Amygdala (tissue), 56 donors: ENCODE measurements at regions not wholly inside any gene's neighbourhood (a gene's known extent, or its start where the extent isn't known, plus 50 kb on each side); places are given as distances from the start of the nearest gene placed in this dataset.
A peak's percentile ranks its signal among the peaks of the same experiment; 100 is the strongest.
"Not testable (repeated sequence)": the region's sequence is repeated elsewhere in the genome, so short reads cannot be mapped to it uniquely, and the experiment has no call there.

Source experiments
- DNase-seq, 56 donors: peaks; one replicate each; lab custom pipeline; 2025; lab: John Stamatoyannopoulos, UW

- DNase-seq, result no peak
These were observed 755.5 kb downstream of the STIM2 start for GRCh38 chr4:27616166-27616565.

GRCh38 chr4:27619435-27619834 lies 758.8 kb downstream of the STIM2 start:
- DNase-seq, result no peak

DNA sequence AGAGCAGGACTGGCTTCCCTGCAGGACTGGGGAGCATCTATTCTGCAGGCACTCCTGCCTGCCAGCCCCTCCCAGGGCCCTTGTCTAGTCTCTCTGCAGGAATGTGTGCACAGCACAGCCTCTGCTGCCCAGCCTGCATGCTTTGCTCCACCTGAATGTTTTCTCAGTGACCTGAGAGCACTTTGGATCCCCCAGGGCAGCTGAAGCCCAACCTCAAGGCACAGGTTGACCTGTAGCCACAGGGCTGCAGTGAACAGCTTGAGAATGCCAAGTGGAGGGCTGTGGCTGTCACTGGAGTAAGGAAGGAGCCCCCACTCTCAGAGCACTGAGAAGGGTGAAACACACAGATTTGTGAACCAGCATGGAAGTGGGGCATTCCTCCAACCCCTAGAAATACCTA lies 760.2 kb downstream of the STIM2 start:
- no peak for DNase-seq

GRCh38 chr4:27624749-27625148 lies 764.1 kb downstream of the STIM2 start:
- no peak for DNase-seq

- DNase-seq, result no peak
These were observed 768.0 kb downstream of the STIM2 start for GRCh38 chr4:27628609-27629008.

DNA sequence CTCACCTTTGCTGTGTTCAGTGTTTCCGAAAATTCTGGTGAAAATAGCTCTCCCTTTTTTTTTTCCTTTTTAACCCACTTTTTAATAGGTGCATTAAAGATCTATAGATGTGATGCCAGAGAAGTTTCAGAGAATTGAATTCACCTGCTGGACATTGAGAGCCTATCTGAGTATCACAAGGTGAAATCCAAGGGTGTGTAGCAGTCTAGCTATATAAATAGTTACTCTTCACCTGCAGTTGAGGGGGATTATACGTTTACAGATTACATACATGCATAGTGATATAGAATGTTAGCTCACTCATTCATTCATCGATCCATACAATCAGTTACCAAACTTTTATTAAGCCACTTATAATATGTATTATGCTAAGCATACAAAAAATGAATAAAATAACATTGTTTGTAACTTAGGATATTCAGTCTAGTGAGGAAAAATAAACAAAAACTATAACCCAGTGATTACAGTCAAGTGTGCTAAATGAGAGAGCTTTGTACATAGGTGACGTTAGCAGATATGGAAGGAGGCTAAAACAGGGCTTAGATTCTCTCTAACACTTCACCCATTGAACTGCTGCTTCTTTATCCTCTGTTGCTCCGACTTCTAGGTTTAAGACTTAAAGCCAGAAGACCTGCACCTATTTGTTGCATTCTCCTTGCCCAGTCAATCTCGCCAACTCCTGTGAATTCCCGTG lies 769.0 kb downstream of the STIM2 start:
- no peak for DNase-seq

GRCh38 chr4:27635936-27636913 lies 775.6 kb downstream of the STIM2 start:
- DNase-seq, result no peak

DNA sequence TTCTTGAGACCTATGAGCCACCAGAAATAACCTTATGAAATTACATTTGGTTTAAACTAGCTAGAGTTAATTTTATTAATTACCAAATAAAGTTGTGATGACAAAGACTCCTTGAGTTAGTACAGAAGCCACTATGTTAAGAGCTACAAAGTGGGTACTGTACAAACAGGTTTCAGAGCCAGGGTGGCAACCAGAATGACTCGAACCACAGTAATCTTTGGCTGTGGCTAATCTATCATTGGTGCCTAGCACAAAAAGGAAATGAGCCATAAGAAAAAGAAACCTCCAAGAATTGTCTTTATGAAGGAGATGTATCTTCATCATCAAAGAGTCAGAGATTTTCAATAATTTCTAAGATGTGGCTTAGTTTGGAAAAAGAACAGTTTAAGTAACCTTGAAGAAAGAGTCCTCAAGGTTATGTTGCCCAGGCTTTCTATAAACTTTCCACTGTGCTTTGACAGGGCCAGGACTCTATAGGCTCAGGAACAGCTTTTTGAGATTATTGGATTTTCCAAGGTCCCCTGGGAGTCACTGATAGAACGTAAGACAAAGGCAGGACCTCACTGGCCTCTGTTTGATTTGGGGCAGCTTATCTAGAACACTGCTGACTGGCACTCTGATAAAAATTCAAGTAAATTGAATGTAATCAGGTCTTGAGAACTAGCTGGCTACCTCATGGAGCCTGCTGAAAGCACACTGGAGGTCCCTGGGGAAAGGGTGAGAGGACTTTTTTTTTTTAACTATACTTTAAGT lies 777.7 kb downstream of the STIM2 start:
- DNase-seq, result no peak

DNA sequence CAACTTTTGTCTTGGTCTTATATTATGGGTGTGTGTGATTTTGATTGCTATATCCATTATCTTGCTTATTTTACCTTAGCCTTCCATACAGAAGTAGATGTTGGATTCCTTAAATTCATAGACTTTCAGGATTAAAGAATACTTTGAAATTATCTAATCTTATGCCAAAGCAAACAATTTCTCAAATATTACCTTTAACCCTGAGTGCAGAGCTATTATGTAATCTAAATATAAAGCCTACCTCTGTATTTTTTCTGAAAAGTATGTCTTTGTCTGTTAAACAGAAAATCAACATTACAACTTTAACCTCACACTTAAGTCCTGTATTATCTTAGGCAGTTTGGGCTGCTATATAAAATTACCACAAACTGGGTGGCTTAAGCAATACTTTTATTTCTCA lies 782.5 kb downstream of the STIM2 start:
- no peak for DNase-seq

DNA sequence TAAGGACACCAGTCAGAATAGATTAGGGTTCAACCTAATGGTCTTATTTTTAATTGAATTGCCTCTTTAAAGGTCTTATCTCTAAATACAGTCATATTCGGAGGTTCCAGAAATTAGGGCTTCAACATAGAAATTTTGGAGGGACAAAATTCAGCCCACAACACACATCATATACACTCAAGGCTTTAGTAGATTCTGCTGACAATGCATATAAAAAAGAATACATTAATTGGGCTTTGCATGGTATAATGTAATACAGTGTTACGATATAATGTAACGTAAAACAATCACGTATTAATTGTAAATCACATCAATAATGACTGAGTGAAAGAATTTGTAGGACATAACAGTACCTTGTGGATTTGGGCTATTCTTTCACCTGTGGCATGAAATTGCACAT lies 787.8 kb downstream of the STIM2 start:
- no peak for DNase-seq

DNA sequence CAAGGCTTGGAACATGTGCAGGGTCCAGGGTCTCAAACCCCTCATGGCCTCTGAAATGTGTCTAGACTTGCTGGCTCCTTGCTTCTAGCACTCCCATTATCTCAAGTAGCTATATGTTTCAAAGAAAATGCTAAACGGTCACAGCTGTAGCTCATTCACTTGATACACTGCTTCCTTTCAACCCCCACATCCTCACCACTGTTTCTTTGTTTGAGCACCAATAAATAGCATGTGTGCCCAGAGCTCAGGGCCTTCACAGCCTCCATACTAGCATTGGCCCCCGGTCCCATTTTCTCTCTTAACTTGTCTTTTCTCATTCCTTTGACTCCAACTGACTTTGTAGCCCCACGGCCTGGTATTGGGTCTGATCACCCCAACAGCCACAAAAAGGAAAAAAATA lies 801.8 kb downstream of the STIM2 start:
- DNase-seq, result no peak

- peak in 4 of 56 donors; percentile 0 to 47 (median 4) for DNase-seq
These were observed 806.3 kb downstream of the STIM2 start for GRCh38 chr4:27666943-27667342.

DNA sequence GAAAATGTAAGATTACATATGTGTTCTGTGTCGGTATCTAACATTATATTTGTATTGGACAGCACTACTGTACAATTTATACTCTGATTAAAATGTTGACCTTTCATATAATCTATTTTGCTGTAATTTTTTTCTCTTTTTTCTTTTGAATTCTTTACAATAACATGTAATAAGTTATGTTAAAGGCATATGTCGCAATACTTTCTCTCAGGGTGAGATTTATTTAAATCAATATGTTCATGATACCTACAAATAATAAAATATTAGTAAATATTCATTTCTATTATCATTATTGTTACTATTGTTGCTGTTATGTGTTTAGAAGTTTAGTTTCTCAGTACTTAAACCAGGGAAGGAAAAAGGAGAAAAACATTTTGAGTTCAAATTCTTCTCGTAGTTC lies 807.4 kb downstream of the STIM2 start:
- no peak for DNase-seq

DNA sequence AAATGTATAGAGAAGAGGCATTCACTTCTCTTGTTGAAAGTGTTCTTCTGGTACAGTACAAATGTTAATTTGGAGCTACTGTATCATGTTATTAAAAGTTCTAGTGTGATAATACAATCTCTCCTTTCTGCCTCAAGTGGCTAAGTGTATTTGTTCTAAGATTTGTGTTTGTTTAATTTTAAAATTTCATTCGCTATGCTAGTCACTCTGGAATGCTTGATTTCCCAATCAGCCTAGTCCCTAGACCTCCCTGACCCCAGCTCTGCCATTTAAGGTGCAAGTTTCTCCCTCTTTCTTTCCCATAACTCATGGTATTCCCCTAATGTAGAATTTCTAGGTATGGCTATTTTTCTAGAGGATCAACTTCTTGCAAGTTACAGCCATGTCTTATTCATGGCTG lies 817.4 kb downstream of the STIM2 start:
- no peak for DNase-seq

DNA sequence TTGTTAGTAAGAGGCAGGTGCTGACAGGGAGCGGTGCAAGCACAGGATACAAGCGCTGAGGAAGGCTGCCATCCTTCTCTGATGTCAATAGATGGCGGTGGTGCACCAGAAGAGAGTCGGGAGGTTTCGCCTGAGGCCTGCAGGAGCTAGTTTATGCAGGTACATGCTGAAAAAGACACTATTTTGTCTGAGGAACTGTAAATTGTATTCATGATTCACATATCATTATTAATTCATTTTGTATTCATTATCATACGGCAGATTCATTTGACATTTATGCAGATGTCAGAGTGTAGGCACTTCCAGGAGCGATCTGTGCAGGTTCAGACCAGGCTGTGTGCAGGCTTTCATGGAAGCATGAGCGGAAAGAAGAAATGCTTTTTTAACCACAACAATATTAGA lies 824.0 kb downstream of the STIM2 start:
- peak in 47 of 56 donors; percentile 7 to 74 (median 33) for DNase-seq

GRCh38 chr4:27685091-27685490 lies 824.5 kb downstream of the STIM2 start:
- DNase-seq, result no peak

- no peak for DNase-seq
These were observed 825.3 kb downstream of the STIM2 start for GRCh38 chr4:27685947-27686346.

GRCh38 chr4:27692158-27692557 lies 831.5 kb downstream of the STIM2 start:
- DNase-seq, result peak in 1 of 56 donors; percentile 1

DNA sequence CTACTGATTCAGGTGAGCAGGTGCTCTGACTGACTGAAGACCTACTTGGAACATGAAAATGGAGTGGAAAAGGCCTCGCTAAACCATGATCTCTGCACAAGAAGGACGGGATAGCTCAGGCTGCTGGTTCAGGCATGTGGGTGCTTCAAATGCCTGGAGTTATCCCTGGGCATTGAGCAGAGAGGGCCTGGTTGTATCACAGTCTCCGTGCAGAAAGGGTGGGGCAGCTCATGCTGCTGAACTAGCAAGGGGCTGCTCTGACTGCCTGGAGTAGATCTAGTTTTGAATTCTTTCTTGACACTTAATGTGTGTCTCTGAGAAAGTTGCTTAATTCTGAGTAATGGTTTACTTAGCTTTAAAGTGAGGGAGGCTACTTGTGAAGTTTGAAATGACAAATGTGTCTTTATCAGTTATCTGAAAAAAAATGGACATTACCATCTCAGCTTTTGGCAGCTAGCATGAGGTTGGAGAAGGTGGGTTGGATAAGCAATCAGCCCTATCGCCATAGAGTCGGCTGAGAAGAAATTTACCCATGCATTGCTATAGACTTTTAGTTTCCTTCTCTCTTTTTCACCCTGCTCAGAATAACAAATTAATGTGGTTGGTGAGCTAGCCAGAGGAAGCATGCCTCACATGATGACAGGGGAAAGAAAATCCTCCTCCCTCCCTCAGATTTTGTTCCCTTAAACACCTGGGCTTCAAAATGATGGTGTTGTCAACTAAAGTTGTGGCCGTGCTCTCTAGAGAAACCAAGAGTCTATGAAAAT lies 832.4 kb downstream of the STIM2 start:
- DNase-seq, result no peak

DNA sequence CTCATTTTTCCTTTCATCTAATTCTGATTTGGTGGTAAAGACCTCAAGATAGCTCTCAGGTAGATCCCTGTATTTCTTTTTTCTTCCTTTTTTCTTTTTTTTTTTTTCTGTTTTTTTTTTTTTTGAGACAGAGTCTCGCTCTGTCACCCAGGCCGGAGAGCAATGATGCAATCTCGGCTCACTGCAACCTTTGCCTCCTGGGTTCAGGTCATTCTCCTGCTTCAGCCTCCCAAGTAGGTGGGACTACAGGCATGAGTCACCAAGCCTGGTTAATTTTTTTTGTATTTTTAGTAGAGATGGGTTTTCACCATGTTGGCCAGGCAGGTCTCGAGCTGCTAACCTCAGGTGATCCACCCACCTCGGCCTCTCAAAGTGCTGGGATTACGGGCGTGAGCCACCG lies 835.6 kb downstream of the STIM2 start:
- DNase-seq, result not testable (repeated sequence)
